Testis (tissue), 2 donors: ENCODE measurements at regions not wholly inside any gene's neighbourhood (a gene's known extent, or its start where the extent isn't known, plus 50 kb on each side); places are given as distances from the start of the nearest gene placed in this dataset.
"Not testable (repeated sequence)": the region's sequence is repeated elsewhere in the genome, so short reads cannot be mapped to it uniquely, and the experiment has no call there.

Experiments
- DNase-seq: peaks from one replicate; pipeline ENCODE4 v3.0.0-alpha.2; 2019
- H3K27ac ChIP-seq, 2 donors: fragments of 200-600 bp; sonication (generic); one replicate each; pipeline ENCODE4 v1.5.1; 2019
- H3K27me3 ChIP-seq: fragments of 200-600 bp; sonication (generic); one replicate; pipeline ENCODE4 v1.5.1; 2019
- H3K36me3 ChIP-seq: fragments of 200-600 bp; sonication (generic); one replicate; pipeline ENCODE4 v1.5.1; 2017; ENCODE audit warnings: low read depth; ENCODE audit errors: missing control alignments
- H3K4me1 ChIP-seq: fragments of 200-600 bp; sonication (generic); one replicate; pipeline ENCODE4 v1.5.1; 2019
- H3K4me3 ChIP-seq, 2 donors: fragments of 200-600 bp; sonication (generic); one replicate each; pipeline ENCODE4 v1.5.1; 2017 to 2019
- H3K9me3 ChIP-seq: fragments of 200-600 bp; sonication (generic); one replicate; pipeline ENCODE4 v1.5.1; 2017
- POLR2A ChIP-seq: fragments of 450-650 bp; IDR thresholded peaks from one replicate; pipeline ENCODE4 v1.6.1; 2017; ENCODE audit warnings: antibody characterized with exemption, mild to moderate bottlenecking, moderate library complexity
- WGBS, 2 donors: methylation state at CpG; one replicate each; pipeline ENCODE4 v1.1.5; 2018; 5-methylcytosine and 5-hydroxymethylcytosine counted together
- intact Hi-C: fragments of 100-400 bp; cut with DNase I; formaldehyde crosslinking; loops from one replicate; pipeline ENCODE4 v1.15.1; 2023; ENCODE audit warnings: low total_unique reads
- TF ChIP-seq, protein P1 (sequence below), 3 experiments: fragments of 450-650 bp in 2 of 3; fragments of 200-600 bp in 1 of 3; sonication (generic) in 1 of 3; IDR thresholded peaks; one replicate each; pipeline ENCODE4 v1.5.1; 2016 to 2019; ENCODE audit warnings: antibody characterized with exemption in 3 of 3, mild to moderate bottlenecking in 2 of 3, moderate library complexity in 1 of 3

- no peak for DNase-seq
- 83 to 89% methylated on average over 2 of the region's 2 CpGs for WGBS, 2 donors
- H3K9me3 ChIP-seq = no peaks in the 10 kb centered on the region
- H3K36me3 ChIP-seq = no peaks in the 10 kb centered on the region
- TF ChIP-seq, protein P1, sequence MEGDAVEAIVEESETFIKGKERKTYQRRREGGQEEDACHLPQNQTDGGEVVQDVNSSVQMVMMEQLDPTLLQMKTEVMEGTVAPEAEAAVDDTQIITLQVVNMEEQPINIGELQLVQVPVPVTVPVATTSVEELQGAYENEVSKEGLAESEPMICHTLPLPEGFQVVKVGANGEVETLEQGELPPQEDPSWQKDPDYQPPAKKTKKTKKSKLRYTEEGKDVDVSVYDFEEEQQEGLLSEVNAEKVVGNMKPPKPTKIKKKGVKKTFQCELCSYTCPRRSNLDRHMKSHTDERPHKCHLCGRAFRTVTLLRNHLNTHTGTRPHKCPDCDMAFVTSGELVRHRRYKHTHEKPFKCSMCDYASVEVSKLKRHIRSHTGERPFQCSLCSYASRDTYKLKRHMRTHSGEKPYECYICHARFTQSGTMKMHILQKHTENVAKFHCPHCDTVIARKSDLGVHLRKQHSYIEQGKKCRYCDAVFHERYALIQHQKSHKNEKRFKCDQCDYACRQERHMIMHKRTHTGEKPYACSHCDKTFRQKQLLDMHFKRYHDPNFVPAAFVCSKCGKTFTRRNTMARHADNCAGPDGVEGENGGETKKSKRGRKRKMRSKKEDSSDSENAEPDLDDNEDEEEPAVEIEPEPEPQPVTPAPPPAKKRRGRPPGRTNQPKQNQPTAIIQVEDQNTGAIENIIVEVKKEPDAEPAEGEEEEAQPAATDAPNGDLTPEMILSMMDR (IDR thresholded peaks at IDR 0.05) = no peak
- no peak overlapping the region for H3K4me3 ChIP-seq
- H3K4me1 ChIP-seq = no peaks in the 10 kb centered on the region
- H3K27ac ChIP-seq = no peak overlapping the region
- intact Hi-C loops = no loop called here
- H3K27me3 ChIP-seq = no peaks in the 10 kb centered on the region
These were observed 322.5 kb upstream of the FAM78B start for GRCh38 chr1:166489356-166489669.

GRCh38 chr1:166489670-166490436, 323.1 kb upstream of the FAM78B start:
- H3K27me3 ChIP-seq = no peaks in the 10 kb centered on the region
- no peak overlapping the region for H3K27ac ChIP-seq
- peak overlapping the region; percentile 15 to 34 for H3K4me3 ChIP-seq
- 56 to 57% methylated on average over 17 of the region's 17 CpGs for WGBS, 2 donors
- no peaks in the 10 kb centered on the region for H3K9me3 ChIP-seq
- H3K36me3 ChIP-seq = no peaks in the 10 kb centered on the region
- TF ChIP-seq, protein P1 (IDR thresholded peaks at IDR 0.05) = no peak
- no peak for TF ChIP-seq POLR2A
- H3K4me1 ChIP-seq = no peaks in the 10 kb centered on the region
- no peak for DNase-seq
- intact Hi-C loops = no loop called here

- Histone ChIP-seq H3K36me3 (no peaks in the 10 kb centered on the region), H3K4me3 (peak overlapping the region; percentile 15 to 34), H3K27me3 (no peaks in the 10 kb centered on the region), H3K4me1 (no peaks in the 10 kb centered on the region), H3K27ac (no peak overlapping the region), H3K9me3 (no peaks in the 10 kb centered on the region)
- 37 to 52% methylated on average over 5 of the region's 5 CpGs for WGBS, 2 donors
- intact Hi-C loops = no loop called here
- DNase-seq = no peak
- TF ChIP-seq, protein P1 (IDR thresholded peaks at IDR 0.05) = no peak
- no peak for TF ChIP-seq POLR2A
These were observed 323.7 kb upstream of the FAM78B start for GRCh38 chr1:166490437-166490991.

- H3K9me3 ChIP-seq, DNase-seq, intact Hi-C loops, H3K27ac ChIP-seq, H3K4me3 ChIP-seq, H3K27me3 ChIP-seq, H3K4me1 ChIP-seq, H3K36me3 ChIP-seq: not testable (repeated sequence)
- 81 to 100% methylated on average over 2 of the region's 2 CpGs for WGBS, 2 donors
These were observed 327.0 kb upstream of the FAM78B start for GRCh38 chr1:166493765-166494164.

DNA sequence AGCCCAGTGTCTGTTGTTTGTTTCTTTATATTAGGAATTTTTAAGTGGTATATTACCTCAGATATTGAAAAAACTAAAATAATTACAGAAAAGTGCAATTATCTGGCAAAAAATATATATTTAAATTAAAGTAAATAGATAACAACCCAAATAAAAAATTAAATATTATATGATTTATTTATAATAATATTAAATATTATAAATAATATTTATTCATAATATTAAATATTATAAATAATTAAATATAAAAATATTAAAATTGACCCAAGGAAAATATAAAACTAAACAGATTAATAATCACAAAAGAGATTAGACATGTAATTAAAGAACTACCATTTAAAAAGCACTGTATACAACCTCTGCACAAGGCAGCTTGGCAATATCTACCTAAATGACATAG, 331.9 kb upstream of the POGK start:
- DNase-seq = no peak
- Histone ChIP-seq H3K4me3 (no peak overlapping the region), H3K4me1 (no peaks in the 10 kb centered on the region), H3K27ac (no peak overlapping the region), H3K36me3 (no peaks in the 10 kb centered on the region), H3K9me3 (no peaks in the 10 kb centered on the region), H3K27me3 (no peaks in the 10 kb centered on the region)
- TF ChIP-seq, protein P1 (IDR thresholded peaks at IDR 0.05) = no peak
- TF ChIP-seq POLR2A = no peak
- intact Hi-C loops = no loop called here
